GM19438 (cell line): ENCODE measurements at regions not wholly inside any gene's neighbourhood (a gene's known extent, or its start where the extent isn't known, plus 50 kb on each side); places are given as distances from the start of the nearest gene placed in this dataset.
"Not testable (repeated sequence)": the region's sequence is repeated elsewhere in the genome, so short reads cannot be mapped to it uniquely, and the experiment has no call there.

ENCODE experiments used
- ATAC-seq: cut with Tn5 transposase; IDR thresholded peaks from one replicate; pipeline ENCODE4 v1.9.1; 2021; ENCODE audit warnings: low read depth; ENCODE audit not compliant: unreplicated experiment

DNA sequence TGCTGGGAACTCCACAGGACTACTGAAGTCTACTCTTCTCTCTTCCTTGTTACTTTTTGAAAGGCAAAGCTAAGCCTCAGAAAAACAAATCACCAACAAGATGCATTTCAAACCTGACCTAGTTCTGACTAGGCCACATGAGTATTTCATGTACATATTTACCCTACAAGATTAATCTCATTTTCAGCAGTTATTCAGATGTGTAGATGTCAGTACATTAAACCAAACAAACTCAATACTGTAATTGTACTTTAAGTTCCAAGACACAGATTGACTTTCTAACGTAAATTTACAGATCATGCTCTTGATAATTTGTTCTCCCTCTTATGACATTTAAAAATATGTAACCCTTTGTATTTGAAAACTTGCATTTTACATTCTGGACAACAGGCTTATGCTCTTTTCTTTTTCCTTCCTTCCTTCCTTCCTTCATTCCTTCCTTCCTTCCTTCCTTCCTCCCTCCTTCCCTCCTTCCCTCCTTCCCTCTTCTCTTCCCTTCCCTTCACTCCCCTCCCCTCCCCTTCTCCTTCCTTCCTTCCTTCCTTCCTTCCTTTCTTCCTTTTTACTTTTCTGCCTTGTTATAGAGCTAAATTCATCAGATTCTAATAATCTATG, 1653.4 kb downstream of the EFNA5 start:
- ATAC-seq = no peak

DNA sequence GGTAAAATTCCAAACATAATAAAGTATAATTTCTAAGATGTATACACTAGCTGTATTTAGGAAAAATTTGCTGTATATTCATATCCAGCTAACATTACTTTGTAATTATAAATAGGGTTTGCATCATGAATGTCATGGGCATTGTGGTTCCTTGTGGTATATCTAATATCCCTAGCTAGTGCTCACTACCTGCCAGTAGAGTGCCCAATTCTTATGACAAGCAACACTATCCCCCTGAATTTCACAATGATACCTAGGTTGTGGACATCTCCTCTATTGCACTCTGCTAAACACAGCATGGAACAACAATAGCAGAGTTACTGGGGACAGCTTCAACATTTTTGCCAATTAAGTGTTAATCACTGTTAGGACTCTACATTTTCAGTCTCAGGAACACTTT, 1656.5 kb downstream of the EFNA5 start:
- no peak for ATAC-seq

DNA sequence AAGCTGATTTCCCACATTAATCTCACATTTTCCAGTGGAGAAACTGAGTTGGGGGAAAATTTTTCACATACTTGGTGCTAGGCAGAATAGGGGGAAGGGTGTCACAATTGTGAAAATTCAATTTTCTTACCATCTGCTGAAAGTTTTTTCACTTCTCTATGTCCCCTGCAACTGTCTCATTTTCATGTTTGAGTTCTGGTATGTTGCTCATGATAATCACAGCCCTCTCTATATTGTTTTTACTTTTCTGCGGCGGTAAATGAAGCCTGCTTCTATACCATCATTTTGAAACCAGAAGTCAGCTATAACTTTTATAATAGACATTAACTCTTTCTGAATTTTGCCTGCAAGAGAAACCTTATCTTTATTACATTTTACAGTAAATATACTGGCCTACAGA, 1664.5 kb downstream of the EFNA5 start:
- no peak for ATAC-seq

DNA sequence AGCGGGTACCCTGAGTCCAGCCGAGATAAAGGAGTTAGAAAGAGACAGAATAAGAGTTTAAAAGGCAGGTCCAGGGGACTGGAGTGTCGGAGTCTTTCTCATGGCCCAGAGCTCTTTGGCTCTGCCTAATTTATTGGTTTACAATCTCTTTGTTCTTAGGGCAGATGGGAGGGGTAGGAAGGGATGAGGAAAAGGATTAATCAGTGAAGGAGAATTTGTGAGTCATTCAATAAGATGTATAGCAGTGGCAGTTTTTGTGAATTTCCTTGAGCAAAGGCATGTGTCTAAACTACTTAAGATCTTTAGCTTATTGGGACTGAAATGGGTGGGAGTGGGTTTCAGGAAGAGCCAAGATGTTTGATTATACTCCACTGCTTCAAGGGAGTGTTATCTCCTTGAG, 1671.7 kb downstream of the EFNA5 start:
- ATAC-seq = not testable (repeated sequence)

DNA sequence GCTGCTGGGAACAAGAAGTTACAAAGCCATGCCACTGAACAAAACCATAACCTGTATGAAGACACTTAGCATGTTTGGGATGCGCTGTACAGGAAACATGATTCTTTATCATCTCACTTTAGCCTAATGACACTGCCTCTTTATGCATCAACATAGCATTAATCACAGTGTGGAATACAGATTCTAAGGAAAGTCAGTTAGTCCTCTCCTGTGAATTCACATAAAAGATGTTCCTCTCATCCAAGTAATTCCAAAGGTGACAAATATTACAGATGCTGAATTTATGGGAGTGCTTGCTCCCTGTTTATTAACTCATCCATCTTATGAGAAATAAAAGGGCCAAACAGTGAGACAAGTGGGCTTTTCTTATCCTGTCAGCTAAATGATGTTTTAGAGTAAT, 1677.7 kb downstream of the EFNA5 start:
- ATAC-seq = no peak

GRCh38 chr5:105982526-105982925, 1688.2 kb downstream of the EFNA5 start:
- no peak for ATAC-seq

- no peak for ATAC-seq
Measured at GRCh38 chr5:105978011-105978410, 1692.7 kb downstream of the EFNA5 start.

DNA sequence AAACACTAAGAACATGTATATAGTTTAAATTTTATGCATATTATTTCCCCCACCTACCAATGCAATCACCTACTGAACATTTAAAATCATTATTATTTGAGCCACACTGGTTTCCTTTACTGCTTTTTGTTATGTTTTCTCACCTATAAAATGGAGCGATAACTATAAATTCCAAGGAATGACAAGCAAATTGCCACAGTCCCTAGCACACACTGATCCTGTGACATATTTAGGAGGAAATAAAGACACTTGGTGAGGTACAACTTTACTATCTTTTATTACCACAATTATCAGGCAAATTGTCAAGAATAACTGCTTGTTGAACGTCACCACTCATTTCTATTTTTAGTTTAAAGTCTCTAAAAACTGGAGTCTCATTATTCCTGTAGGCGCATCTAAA, 1693.6 kb downstream of the EFNA5 start:
- no peak for ATAC-seq

DNA sequence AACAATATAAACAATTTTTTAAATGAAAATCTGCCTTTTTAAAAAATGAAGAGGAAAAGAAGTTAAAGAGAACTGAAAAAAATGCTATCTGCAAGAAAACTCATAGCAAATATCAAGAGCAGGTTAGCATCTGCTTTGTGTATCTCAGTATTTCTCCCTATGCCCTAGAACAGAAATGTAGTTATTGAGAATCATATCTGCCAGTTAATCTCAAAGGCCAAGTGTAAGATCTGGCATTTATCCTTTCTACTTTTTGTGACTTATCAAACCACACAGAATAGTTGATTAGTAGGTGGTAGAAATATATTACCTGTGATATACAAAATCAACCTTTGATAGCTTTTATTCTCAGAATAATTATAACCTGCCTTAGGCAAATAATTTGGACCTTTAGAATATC, 1699.8 kb downstream of the EFNA5 start:
- ATAC-seq = no peak

- ATAC-seq = no peak
Measured at GRCh38 chr5:105968981-105969380, 1701.8 kb downstream of the EFNA5 start.

- ATAC-seq = no peak
Measured at GRCh38 chr5:105963696-105964255, 1707.0 kb downstream of the EFNA5 start.

DNA sequence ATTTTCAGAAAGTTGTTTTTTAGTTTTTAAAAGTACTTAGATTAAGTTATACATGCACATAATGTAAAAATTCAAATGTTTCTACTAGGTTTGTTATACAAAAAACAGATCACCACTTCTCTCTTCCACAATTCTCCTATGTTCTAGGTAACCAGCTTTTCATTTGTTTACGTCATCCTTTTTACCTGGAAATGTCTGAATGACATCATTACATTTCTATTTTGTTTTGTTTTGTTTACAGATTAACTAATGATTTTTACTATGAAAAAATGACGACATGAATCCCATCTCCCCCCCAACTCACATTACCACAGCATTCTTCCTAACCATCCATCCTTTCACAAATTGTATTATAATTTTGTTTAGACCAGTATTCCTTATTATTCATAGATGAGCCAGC, 1709.2 kb downstream of the EFNA5 start:
- ATAC-seq = no peak

DNA sequence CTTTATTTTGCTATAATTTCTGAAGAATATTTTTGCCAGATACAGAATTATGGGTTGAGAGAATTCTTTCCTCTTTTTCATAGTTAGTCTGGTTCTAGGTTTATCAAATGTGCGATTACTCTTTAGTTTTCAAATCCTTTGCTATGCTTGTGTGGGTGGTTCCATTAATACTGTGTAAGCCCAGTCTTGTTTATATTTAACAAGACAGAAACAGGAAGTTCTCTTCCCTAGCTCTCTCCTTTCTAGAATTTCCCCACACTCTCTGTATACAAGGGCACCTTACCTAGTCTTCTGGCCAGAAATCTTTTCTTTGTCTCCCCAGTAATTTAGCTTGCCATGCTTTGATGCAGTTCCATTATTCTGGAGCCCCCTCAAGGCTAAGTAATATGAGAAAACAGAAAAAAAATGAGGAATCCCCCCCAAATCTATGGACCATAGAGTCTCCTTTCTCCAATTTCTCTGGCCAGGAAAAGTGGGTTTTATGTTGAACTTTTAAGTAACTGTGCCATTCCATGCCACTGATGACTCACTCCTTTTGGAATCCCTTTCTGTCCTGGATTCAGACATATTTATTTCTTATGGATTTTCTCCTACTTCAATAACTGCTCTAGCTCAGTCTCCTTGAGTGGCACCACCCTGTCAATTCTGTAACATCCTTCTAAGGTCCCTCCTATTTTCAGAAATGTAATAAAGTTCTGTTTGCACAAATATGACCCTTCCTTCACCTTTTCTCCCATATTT, 1714.1 kb downstream of the EFNA5 start:
- ATAC-seq = no peak

GRCh38 chr5:105954341-105954740, 1716.4 kb downstream of the EFNA5 start:
- no peak for ATAC-seq

DNA sequence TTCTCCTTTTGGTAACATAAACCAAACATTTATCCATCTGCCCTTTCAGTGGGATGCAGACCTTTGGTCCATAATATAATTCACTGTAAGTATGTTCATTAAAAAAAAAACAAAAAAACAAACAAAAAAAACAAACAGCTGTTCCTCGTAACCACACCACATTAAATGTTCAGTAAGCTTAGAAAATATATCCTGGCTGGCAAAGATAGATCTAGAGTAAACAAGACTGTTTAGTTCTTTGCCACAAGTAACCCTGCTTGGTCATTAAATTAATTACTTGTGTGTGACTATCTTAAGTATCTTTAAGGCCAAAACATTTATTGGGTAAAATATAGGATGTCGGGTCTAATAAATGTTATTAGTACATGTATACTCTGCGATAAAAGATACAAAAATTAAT, 1717.1 kb downstream of the EFNA5 start:
- ATAC-seq = no peak

GRCh38 chr5:105952875-105953274, 1717.9 kb downstream of the EFNA5 start:
- no peak for ATAC-seq

DNA sequence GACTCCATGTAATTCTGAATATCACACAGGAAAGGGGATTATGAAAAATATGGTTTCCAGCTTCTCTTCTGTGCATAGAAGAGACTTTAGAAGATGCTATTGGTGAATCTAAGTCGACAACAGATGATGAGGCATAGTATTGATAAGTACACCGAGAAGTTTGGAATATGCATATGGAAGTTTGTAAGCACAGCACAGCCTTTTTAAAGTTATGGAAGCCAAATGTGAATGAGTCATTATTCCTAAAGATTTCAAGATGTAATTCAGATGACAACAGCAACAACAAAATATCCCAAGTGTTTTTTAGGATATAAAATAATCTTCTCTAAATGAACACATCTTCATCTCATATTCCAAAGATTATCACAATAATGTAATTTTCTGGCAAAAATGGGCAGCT, 1723.3 kb downstream of the EFNA5 start:
- no peak for ATAC-seq

DNA sequence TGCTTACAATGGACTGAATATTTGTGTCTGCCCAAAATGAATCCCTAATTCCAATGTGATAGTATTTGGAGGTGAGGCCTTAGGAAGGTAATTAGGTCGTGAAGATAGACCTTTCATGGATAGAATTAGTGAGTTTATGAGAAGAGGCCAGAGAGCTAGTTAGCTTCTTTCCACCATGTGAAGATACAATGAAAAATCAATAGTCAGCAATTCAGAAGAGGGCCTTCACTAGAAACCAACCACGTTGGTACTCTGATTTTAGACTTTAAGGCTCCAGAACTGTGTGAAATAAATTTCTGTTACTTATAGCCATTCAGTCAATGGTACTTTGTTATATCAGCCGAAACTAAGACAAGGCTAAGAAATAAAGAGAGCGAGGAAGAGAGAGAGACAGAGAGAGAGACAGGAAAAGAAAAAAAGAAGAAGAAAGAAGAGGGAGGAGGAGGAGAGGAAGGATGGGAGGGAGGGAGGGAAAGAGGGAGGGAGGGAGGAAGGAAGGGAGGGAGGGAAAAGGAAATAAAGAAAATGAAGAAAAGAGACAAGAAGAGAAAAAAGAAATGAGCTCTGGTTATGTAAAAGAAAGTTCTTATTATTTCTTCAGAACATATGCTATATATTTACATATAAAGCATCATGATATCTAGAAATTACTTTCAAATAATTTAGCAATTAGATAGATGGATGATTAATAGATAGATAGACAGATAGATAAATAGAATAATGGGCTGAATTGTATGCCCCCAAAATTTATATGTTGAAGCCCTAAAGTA, 1725.3 kb downstream of the EFNA5 start:
- no peak for ATAC-seq

- ATAC-seq = no peak
Measured at GRCh38 chr5:105940181-105940580, 1730.6 kb downstream of the EFNA5 start.

GRCh38 chr5:105934171-105934570, 1736.6 kb downstream of the EFNA5 start:
- ATAC-seq = no peak

DNA sequence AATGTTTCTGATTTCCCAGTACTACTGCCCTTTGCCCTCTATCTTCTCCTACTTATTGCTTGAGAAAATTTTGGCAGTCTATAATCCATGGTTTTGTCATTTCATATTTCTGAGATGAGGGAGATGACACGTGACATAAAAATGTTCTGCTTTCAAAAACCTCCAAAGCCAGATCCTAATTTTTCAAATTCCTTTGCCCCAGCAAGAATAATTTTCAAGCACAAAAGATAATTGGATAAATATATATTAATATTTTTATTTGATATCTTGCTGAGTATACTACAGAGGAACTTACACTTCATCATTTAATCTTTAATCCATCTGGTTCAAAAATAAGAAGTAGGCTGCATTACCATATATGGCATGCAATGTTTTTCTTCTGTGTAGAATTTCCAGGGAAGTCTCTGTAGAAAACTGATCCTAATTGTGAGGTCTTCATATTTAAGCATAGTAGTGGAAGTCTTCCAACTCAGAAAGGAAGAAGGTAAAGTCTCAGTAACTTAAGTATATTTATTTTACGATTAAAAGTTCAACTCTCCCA, 1738.8 kb downstream of the EFNA5 start:
- ATAC-seq = no peak
